HG02852 (cell line): ENCODE measurements at regions not wholly inside any gene's neighbourhood (a gene's known extent, or its start where the extent isn't known, plus 50 kb on each side); places are given as distances from the start of the nearest gene placed in this dataset.
"Not testable (repeated sequence)": the region's sequence is repeated elsewhere in the genome, so short reads cannot be mapped to it uniquely, and the experiment has no call there.

Experiments used
- ATAC-seq: cut with Tn5 transposase; IDR thresholded peaks from one replicate; pipeline ENCODE4 v1.9.1; 2021; ENCODE audit warnings: mild to moderate bottlenecking, moderate library complexity; ENCODE audit not compliant: unreplicated experiment

GRCh38 chr10:8817299-8817698, 762.8 kb downstream of the GATA3 start:
- no peak for ATAC-seq

GRCh38 chr10:8825611-8826010, 771.1 kb downstream of the GATA3 start:
- ATAC-seq: no peak

- ATAC-seq: no peak
Observed at GRCh38 chr10:8829592-8829991, 775.1 kb downstream of the GATA3 start.

GRCh38 chr10:8830048-8830447, 775.6 kb downstream of the GATA3 start:
- no peak for ATAC-seq

- no peak for ATAC-seq
Observed at GRCh38 chr10:8830876-8831275, 776.4 kb downstream of the GATA3 start.

- ATAC-seq: no peak
Observed at GRCh38 chr10:8835453-8836167, 781.1 kb downstream of the GATA3 start.

GRCh38 chr10:8840356-8840755, 785.9 kb downstream of the GATA3 start:
- ATAC-seq: no peak

- ATAC-seq: no peak
Observed at GRCh38 chr10:8844141-8844540, 789.7 kb downstream of the GATA3 start.

GRCh38 chr10:8852546-8852945, 798.1 kb downstream of the GATA3 start:
- no peak for ATAC-seq

- no peak for ATAC-seq
Observed at GRCh38 chr10:8853048-8853447, 798.6 kb downstream of the GATA3 start.

GRCh38 chr10:8868924-8869323, 814.4 kb downstream of the GATA3 start:
- ATAC-seq: not testable (repeated sequence)

- ATAC-seq: no peak
Observed at GRCh38 chr10:8873310-8873709, 818.8 kb downstream of the GATA3 start.

- no peak for ATAC-seq
Observed at GRCh38 chr10:8874268-8874667, 819.8 kb downstream of the GATA3 start.

GRCh38 chr10:8874972-8875371, 820.5 kb downstream of the GATA3 start:
- no peak for ATAC-seq

- no peak for ATAC-seq
Observed at GRCh38 chr10:8876171-8876570, 821.7 kb downstream of the GATA3 start.

GRCh38 chr10:8889538-8889937, 835.0 kb downstream of the GATA3 start:
- ATAC-seq: no peak

- no peak for ATAC-seq
Observed at GRCh38 chr10:8893102-8893501, 838.6 kb downstream of the GATA3 start.

GRCh38 chr10:8894148-8894547, 839.7 kb downstream of the GATA3 start:
- no peak for ATAC-seq

- no peak for ATAC-seq
Observed at GRCh38 chr10:8897769-8898168, 843.3 kb downstream of the GATA3 start.

- no peak for ATAC-seq
Observed at GRCh38 chr10:8898745-8899330, 844.4 kb downstream of the GATA3 start.

GRCh38 chr10:8902926-8903325, 848.4 kb downstream of the GATA3 start:
- ATAC-seq: no peak

GRCh38 chr10:8908013-8908412, 853.5 kb downstream of the GATA3 start:
- ATAC-seq: no peak

- no peak for ATAC-seq
Observed at GRCh38 chr10:8910314-8910713, 855.8 kb downstream of the GATA3 start.
